M059J (cell line): ENCODE measurements at regions not wholly inside any gene's neighbourhood (a gene's known extent, or its start where the extent isn't known, plus 50 kb on each side); places are given as distances from the start of the nearest gene placed in this dataset.
"Not testable (repeated sequence)": the region's sequence is repeated elsewhere in the genome, so short reads cannot be mapped to it uniquely, and the experiment has no call there.

Experiments
- DNase-seq: peaks from one replicate; pipeline ENCODE4 v3.0.0-alpha.2; 2012; ENCODE audit warnings: low read depth

DNA sequence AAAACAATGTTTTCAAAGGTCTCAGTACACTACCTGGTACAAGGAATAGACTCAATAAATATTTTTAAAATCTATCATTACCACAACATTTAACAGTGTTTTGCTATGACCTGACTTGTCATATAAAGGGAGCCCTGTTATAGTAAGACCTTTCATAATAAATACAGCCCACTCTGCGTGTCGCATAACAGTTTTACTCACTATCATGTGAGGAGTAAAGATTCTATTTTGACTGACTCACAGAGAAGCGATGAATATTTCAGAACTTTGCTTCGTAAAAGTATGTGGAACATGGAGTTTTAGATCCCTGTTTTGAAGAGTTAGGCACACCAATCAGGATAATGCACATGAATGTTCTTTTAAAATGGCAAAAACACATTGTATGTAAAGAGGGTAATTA is 531.2 kb downstream of the KCNA4 start:
- DNase-seq = no peak

DNA sequence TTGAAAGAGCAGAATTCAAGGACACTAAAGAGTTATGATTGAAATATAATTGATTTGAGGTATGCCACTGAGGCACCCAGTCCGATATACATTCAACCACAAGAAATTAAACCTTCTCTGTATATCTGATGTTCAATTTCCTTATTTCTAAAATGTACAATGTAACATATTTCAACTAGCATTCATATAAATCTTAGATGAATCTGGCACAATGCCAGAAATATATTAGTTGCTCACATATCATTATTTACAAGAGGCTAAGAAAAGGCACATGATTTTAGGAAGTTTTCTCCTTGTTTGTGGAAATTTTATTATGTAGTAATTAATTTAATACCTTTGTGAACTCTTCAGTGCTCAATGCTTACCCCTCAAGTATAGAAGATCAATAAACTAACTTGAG is 532.3 kb downstream of the KCNA4 start:
- no peak for DNase-seq

DNA sequence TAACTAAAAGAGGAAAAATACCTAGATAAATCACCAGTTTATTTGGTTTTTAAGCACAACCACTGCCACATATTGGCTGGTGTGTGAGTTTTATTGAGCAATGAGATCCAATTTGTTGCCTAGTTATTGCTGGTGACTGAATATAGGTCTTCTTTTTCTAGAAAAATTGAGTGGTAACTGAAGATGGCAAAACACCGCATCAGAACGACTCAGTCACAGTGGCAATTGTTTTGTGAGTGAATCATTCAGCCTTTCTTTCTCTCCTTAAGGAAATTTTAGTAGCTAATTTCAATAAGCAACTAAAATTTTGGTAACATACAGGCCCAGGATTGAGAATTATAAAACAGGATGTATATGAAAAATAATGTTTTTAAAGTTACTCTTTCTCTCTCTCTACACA is 533.0 kb downstream of the KCNA4 start:
- no peak for DNase-seq

DNA sequence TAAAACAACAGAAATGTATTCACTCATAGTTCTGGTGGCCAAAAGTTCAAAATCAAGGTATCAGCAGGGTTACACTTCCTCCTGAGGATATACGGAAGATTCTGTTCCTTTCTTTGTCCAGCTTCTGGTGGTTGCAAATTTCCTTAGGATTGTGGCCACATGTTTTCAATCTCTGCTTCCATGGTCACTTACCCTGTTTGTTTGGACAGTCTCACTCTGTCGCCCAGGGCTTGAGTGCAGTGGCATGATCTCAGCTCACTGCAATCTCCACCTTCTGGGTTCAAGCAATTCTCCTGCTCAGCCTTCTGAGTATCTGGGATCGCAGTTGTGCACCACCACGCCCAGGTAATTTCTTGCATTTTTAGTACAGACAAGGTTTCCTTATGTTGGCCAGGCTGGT is 534.3 kb downstream of the KCNA4 start:
- no peak for DNase-seq

DNA sequence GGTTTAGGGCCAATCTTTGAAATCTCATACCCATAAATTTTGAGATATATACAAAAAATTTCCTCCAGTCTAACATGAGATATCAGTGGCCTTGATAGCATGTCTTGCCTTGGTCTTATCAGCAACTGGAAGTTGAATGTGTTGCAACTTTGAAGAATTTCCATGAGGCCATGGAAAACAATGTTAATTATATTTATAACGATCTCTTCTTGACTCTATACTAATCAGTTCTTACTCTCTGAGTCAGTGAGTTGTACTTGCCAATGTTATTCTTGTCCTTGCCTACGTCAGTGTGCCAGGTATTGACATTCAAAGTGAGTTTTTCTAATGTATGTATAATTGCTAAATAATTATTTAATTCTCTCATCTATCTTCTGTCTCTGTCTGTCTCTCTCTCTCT is 535.1 kb downstream of the KCNA4 start:
- DNase-seq = no peak

DNA sequence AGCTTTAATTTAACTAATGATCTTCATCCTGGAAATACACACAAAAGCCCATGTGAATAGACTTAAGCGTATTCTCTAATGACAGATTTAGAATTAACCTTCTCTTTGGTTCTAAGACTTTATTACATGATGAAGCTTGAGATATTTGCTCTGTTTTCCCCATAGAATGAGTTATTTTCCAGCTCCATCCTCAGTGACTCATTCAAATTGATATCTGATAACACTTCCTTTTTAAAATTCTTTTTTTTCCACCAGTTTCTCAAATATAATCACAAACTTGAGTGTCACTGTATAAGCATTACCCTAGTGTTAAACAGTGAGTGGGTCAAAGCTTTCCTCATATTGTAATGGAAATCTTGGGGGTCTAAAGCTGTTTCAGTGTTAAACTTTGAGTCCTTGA is 535.8 kb downstream of the KCNA4 start:
- no peak for DNase-seq

DNA sequence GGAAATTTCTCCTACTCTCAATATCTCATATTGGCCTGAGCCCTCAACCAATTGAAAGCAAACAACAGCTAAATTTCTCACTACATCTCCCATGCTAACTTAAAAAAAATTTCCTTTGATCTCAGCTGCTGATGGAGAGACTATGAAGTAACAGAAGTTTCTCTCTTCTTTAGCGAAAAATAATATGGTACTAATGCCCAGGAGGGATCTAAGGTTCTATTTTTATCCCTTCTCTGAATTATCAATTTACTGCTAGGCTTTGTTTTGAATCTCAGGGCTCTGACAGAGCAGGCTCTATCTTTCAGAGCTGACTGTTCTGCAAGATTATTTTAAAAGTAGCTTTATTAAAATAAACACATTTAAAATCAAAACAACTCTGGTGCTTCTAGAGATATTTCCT is 558.6 kb downstream of the KCNA4 start:
- DNase-seq = no peak

DNA sequence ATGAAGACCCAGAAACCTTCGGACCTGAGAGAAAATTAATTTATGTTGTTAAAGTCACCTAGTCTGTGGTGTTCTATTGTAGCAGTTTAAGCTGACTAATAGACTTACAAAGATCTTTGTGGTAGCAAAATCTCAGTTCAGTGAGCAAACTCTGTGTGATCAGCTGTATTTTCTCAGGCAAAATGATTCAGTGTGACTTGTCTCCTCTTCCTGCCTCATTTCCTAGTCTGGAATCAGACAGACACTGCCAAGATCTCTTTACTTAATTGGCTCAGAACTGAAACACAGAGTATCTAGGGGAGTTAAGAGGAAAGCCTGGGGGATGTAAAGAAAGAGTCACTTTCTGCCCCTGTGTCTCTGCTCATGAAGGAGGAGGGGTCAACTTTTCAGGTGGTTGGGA is 564.7 kb downstream of the KCNA4 start:
- DNase-seq = peak; percentile 58

DNA sequence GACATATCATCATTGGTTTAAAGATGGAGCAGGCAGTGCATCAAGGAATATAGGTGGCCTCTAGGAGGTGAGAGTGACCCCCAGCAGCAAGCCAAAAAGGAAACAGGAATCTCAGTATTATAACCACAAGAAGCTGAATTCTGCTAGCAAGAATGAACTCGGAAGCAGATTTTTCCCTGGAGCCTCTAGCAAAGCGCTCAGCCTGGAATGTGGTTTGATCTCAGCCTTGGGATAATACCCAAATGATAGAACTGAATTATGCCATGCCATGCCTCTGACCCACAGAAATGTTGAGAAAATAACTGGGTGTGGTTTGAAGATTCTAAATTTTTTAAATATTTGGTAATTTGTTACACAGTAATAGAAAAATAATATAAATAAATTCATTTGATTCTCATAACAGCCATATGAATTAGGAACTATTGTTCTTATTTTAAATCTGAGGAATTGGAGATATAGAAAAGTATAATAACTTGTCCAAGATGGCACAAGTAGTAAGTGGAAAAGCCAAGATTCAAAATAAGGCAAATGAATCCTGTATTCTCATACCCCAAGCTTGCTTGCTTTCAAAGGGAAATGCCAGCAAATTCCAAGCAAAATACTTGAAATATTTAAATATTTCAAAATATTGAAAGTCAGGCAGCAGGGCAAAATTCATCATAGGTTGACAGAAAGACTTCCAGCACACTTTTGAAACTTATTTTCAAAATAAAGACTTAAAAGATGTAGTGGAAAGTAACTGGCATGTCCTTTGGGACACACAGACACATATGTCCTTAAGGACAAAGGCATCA is 567.4 kb downstream of the KCNA4 start:
- peak; percentile 1 for DNase-seq

DNA sequence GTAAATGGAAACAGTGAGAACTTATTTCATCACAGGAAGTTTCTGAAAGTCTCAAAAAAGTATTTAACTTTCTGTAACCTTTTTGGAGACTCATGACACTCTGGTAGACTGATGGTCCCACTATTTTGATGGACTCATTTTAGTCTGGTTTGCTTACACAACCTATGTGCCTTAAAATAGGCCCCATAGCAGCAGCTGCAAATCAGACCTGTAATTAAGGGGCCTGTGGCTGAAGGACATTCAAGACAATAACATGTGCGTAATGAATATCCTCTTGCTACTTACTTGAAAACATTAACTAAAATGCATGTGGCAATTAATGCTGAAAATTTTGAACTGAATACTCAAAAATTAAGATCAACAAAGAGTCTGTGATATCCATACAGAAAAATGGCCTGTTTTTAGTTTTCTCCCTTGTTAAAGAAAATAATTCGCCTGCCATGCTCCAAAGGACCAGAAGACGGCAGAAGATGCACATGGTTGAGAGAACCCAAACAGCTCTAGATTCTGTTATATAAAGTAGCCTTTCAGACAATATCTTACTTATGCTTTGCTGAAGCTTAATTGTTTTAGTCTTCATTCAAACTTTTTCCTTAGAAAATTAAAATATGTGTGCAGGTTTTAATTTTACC is 568.5 kb downstream of the KCNA4 start:
- DNase-seq = peak; percentile 7

DNA sequence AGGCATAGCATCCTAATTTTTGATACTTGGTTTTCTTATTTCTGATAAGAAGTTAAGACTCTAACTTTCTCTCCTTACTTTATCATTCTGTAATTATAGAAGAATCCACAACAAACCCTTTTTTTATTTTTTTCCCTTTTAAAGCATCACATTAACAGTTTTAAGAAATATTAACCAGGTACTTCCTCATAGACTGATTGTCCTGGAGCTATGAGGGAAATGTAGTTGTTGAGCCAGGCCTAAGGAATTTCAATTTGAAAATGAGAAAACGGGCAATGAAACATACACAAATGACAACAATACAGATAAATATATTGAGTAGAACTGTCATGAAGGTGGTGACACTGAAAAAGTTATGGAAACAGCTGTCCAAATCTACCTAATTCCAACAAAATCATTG is 569.0 kb downstream of the KCNA4 start:
- DNase-seq = no peak

DNA sequence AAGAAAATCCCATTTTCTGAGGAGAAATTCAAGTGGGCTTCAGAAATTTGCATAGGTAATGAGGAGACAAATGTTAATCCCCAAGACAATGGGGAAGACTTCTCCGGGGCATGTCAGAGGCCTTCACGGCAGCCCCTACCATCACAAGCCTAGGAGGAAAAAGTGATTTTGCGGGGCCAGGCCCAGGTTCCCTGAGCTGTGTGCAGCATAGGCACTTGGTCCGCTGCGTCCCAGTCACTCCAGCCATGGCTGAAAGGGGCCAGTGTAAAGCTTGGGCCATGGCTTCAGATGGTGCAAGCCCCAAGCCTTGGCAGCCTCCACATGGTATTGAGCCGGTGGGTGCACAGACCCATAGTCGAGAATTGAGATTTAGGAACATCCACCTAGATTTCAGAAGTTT is 570.7 kb downstream of the KCNA4 start:
- no peak for DNase-seq

DNA sequence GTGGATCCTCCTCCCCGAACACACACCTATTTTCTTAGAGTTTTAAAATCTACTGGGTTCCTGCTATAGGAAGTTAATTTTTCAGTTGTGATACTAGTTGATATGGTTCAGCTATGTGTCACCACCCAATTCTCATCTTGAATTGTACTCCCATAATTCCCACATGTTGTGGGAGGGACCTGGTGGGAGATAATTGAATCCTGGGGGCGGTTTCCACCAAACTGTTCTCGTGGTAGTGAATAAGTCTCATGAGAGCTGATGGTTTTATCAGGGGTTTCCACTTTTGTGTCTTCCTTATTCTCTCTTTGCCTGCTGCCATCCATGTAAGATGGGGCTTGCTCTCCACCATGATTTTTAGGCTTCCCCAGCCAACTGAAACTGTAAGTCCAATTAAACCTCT is 571.6 kb downstream of the KCNA4 start:
- DNase-seq = not testable (repeated sequence)

DNA sequence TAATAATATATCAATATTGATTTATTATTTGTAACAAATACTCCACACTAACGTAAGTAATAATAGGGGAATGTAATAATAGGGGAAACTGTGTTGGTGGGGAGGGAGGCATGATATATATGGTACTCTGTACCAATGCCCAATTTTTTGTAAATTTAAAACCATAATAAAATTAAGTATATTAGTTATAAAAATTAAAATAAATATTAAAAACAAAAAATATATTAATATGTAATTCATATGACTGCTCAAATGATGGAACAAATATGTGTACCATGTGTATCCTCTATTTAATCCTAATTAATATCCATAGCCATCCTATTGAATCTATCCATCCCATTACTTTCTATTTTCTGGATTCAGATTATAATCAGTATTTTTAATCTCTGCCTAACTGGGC is 578.0 kb downstream of the KCNA4 start:
- DNase-seq = no peak

DNA sequence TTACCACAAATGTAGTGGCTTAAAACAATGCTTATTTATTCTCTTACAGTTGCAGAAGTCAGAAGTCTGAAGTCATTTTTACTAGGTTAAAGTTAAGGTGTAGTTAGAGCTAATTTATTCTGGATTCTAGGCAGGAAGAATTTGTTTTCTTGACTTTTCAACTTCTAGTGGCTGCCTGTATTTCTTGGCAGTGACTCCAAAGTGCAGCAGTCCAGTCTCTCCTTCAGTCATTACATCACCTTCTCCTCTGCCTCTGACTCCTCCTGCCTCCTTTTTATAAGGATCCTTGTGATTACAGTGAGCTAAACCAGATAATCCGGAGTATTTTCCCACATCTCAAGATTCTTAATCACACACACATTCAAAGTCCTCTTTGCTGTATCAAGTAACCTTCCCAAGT is 581.4 kb downstream of the KCNA4 start:
- DNase-seq = peak; percentile 10

DNA sequence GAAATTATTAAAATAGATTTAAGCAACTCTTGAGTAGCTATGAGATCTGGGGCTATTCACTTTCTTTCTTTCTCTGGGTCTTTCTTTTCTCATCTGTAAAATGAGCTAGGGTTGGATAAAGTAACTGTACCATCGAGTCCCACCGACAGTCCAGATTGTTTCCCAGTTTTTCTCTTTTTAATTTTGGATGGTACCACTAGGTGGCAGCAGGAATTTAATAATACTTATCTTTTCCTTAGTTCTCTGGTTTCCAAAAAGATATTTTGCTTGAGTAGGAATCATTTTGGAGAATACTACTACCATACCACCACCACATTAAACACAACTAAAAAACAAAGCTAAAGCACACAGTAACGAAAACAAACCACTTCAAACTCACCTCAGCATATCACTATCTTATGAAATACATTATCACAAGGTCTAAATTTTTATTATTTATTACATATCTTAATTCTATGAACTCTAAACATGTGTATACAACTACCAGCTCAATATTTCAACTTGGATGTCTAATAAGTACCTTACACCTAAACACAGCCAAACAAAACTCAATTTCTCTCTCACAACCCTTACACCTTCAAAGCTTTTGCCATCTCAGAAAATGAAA is 584.0 kb downstream of the KCNA4 start:
- peak; percentile 45 for DNase-seq

DNA sequence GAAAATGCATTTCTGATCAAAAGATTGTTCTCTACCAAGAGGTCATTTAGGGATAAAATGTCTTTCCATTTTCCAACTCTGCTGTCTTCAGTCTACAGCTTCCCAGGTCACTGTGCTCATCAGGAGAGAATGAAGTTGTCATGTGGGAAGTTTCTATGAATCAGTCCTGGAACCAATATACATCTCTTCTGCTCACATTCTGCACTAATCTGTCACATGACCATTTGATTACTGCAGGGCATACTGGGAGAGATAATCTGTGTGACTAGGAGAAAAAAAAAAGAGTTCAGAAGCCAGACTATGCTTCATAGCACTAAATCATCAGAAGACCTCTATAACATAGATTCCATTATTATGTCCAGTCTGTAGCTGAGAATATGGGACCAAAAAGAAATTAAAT is 611.5 kb downstream of the KCNA4 start:
- no peak for DNase-seq

DNA sequence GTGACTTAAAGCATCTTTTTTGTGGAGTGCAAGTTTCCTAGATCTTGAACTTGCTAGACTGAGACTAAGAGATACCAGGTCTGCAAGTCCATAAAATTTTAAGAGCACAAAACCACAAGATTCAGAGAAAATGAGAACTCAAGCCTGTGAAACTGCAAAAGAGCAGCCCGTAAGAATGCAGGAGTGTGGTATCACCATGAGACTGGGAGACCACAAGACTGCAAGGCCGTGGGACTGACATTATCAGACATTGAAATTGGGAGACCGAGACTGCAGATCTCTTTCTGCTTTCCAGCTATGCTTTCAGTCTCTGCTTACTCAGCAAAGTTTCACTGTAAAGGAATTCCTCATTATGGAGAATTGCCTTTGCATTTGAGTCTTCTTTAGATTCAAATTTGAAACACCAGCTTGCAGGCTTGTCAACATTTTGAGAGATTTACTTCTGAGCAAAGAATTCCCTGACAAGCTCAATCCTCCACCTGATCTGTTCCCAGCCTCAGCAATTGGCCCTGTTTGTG is 621.2 kb downstream of the KCNA4 start:
- DNase-seq = peak; percentile 4

DNA sequence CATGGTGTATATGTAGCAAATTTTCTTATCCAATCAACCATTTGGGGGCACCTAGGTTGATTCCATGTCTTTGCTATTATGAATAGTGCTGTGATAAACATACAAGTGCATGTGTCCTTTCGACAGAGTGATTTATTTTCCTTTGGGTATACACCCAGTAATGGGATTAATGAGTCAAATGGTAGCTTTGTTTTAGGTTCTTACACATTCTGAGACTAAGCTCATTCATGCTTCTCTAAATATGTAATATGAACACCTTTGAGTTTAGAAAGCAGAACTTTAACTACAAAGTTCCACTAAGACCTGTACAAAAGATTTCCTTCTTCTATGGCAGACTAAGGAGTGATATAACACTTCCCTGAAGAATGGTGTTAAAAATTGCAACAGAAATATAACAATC is 627.0 kb downstream of the KCNA4 start:
- DNase-seq = no peak

DNA sequence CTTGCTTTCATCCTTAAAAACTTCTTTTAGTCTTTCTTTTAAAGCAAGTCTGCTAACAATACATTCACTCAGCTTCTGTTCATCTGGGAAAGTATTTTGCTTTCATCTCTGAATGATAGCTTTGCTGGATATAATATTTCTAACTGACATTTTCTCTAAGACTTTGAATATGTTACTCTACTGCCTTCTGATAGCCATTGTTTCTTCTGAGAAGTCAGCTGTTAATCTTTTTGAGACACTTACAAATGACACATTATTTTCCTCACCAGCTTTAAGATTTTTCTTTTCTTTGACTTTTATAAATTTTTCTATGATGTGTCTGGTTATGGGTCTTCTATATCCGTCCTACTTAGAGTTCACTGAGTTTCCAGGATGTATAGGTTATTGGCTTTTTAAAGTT is 643.1 kb downstream of the KCNA4 start:
- no peak for DNase-seq

DNA sequence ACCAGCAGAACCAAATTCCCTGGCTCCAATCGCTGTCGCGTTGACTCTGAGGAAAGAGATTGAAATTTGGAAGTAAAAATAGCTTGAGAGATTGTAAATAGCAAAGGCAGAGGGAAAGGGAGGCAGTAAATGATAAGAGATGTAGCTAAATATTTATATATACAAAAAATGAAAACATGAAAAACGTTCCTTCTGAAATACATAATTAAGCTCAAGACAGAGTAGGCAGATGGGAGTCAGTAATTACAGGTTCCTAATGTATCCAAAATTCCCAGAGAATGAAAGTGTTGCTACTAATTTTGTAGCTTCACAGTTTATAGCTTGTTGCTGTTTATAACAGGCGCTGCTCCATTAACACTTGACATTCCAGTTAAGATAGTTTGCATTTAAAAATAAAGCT is 648.7 kb downstream of the KCNA4 start:
- DNase-seq = no peak

DNA sequence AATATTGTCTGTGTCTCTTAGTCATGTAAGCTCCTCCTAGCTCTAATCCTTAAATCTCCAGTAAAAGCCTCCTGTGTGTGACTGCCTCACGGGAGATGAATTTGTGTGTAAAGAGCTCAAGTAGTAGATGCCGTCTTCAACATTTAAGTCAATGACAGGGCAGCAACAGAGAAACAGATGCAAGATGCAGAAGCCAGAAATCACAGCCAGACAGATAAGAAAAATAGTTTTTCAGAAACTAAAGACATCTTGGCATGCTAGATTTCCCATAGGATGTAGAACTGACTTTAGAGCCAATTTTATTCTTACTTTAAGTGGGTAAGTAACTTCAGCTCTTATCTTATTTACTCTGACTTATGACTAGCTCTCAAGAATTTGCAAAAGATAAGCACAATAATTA is 652.8 kb downstream of the KCNA4 start:
- DNase-seq = no peak

DNA sequence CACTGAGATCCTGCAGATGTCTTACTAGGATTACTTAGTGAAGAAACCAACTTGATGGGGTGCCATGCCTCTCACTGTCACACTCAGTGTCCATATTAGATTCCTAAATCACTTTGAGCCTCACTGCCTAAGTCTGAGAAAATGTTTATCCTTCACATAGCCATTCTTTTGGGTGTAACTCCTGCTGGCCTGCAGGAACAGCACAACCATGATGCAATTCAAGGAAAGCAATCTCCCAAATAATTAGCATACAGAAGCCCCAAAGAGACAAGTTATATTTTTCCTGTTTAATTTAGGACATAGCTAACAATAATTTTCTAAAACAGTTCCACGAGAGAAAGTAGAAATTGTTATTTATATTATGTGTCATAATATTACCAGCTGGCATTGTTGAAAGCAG is 655.5 kb downstream of the KCNA4 start:
- no peak for DNase-seq
